GM12892 (cell line): ENCODE measurements at regions not wholly inside any gene's neighbourhood (a gene's known extent, or its start where the extent isn't known, plus 50 kb on each side); places are given as distances from the start of the nearest gene placed in this dataset.

Source experiments
- POLR2A ChIP-seq: IDR thresholded peaks from 2 replicates; pipeline ENCODE4 v1.6.1; 2011; ENCODE audit warnings: low read depth, low read length, control low read depth
- POLR2AphosphoS5 ChIP-seq: IDR thresholded peaks from 2 replicates; pipeline ENCODE4 v1.6.1; 2011; ENCODE audit warnings: low read depth, low read length, control low read depth
- TAF1 ChIP-seq: IDR thresholded peaks from 2 replicates; pipeline ENCODE4 v1.6.1; 2011; ENCODE audit warnings: low read depth, mild to moderate bottlenecking, control low read depth, low read length, borderline replicate concordance

GRCh38 chr17:77637818-77638575 lies 320.5 kb upstream of the TNRC6C start:
- TF ChIP-seq POLR2A (no peak), POLR2AphosphoS5 (no peak), TAF1 (no peak)
